ENCODE measurements at regions not wholly inside any gene's neighbourhood (a gene's known extent, or its start where the extent isn't known, plus 50 kb on each side); places are given as distances from the start of the nearest gene placed in this dataset.

DNA sequence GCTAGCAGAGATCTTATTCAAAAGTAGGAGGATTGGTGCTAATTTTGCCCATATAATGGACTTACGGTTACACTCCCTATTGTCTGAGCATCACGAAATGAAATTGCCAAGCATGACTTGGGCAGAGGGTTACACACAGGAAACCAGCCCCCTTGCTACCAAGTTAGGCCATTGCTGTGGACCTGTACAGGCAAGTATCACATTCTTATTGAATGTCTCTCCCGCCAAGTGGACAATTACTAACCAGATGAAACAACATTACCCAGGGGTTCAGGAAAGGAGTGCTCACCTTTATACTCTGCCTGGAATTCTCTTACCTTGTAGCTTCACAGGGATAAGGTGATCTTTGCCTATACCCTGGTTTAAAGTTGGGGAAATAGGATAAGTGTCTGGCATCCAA is 70.6 kb upstream of the TOX3 start (continued):
- TF ChIP-seq, protein P1, sequence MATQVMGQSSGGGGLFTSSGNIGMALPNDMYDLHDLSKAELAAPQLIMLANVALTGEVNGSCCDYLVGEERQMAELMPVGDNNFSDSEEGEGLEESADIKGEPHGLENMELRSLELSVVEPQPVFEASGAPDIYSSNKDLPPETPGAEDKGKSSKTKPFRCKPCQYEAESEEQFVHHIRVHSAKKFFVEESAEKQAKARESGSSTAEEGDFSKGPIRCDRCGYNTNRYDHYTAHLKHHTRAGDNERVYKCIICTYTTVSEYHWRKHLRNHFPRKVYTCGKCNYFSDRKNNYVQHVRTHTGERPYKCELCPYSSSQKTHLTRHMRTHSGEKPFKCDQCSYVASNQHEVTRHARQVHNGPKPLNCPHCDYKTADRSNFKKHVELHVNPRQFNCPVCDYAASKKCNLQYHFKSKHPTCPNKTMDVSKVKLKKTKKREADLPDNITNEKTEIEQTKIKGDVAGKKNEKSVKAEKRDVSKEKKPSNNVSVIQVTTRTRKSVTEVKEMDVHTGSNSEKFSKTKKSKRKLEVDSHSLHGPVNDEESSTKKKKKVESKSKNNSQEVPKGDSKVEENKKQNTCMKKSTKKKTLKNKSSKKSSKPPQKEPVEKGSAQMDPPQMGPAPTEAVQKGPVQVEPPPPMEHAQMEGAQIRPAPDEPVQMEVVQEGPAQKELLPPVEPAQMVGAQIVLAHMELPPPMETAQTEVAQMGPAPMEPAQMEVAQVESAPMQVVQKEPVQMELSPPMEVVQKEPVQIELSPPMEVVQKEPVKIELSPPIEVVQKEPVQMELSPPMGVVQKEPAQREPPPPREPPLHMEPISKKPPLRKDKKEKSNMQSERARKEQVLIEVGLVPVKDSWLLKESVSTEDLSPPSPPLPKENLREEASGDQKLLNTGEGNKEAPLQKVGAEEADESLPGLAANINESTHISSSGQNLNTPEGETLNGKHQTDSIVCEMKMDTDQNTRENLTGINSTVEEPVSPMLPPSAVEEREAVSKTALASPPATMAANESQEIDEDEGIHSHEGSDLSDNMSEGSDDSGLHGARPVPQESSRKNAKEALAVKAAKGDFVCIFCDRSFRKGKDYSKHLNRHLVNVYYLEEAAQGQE (IDR thresholded peaks at IDR 0.05; ENCODE audit: low read depth) = no peak
- no peak for TF ChIP-seq SP1 (IDR thresholded peaks at IDR 0.05; ENCODE audit: low read depth)

DNA sequence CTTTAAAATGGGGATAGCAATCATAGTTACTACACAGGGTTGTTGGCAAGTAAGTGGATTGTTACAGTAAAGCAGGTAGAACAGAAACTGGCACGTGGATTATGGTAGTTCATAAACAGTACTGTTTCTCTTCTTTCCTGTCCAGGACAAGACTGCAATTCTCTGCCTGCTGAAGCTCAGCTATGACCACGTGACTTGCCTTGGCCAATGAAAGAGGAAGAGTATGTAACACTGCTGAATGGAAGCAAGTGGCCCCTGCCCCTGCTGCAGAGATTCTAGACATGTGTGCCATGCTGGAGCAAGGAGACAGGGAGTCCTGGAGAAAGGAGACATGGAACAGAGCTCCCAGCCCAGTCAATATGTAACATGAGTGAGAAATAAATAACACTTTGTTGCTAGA is 66.6 kb upstream of the TOX3 start:
- intact Hi-C loops (cut with micrococcal nuclease) = no loop called here
- no peak overlapping the region for H3K27ac ChIP-seq (ENCODE audit: low read depth, low read length)
- BruUV-seq (replicated peaks) = no TSS peak
- TF ChIP-seq FOSL1 (IDR thresholded peaks at IDR 0.05; ENCODE audit: low read depth) (no peak), EGR1 (IDR thresholded peaks at IDR 0.05; ENCODE audit: low read depth) (no peak), TCF7L2 (IDR thresholded peaks at IDR 0.05; ENCODE audit: borderline replicate concordance, extremely low read depth, insufficient read depth, insufficient read length) (no peak), RAD21 (IDR thresholded peaks at IDR 0.05; ENCODE audit: low read depth) (no peak), ELF1 (IDR thresholded peaks at IDR 0.05; ENCODE audit: borderline replicate concordance, low read depth) (no peak), POLR2AphosphoS5 (IDR thresholded peaks at IDR 0.05; ENCODE audit: low read depth, low read length) (no peak), SIN3A (IDR thresholded peaks at IDR 0.05; ENCODE audit: low read depth) (no peak), EZH2 (IDR thresholded peaks at IDR 0.05) (no peak), CBX3 (IDR thresholded peaks at IDR 0.05; ENCODE audit: low read depth) (no peak), ZNF274 (IDR thresholded peaks at IDR 0.05; ENCODE audit: low read depth, low read length) (no peak), SP1 (IDR thresholded peaks at IDR 0.05; ENCODE audit: low read depth) (no peak), YY1 (IDR thresholded peaks at IDR 0.05; ENCODE audit: extremely low read depth, insufficient replicate concordance, low read depth, low read length) (no peak)
- TF ChIP-seq, protein P2, sequence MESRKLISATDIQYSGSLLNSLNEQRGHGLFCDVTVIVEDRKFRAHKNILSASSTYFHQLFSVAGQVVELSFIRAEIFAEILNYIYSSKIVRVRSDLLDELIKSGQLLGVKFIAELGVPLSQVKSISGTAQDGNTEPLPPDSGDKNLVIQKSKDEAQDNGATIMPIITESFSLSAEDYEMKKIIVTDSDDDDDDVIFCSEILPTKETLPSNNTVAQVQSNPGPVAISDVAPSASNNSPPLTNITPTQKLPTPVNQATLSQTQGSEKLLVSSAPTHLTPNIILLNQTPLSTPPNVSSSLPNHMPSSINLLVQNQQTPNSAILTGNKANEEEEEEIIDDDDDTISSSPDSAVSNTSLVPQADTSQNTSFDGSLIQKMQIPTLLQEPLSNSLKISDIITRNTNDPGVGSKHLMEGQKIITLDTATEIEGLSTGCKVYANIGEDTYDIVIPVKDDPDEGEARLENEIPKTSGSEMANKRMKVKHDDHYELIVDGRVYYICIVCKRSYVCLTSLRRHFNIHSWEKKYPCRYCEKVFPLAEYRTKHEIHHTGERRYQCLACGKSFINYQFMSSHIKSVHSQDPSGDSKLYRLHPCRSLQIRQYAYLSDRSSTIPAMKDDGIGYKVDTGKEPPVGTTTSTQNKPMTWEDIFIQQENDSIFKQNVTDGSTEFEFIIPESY (IDR thresholded peaks at IDR 0.05; ENCODE audit: extremely low read depth, insufficient replicate concordance, low read length) = no peak
- TF ChIP-seq, protein P1 (IDR thresholded peaks at IDR 0.05; ENCODE audit: low read depth) = no peak
- no peak overlapping the region for H3K4me2 ChIP-seq (ENCODE audit: low read length)
- H3K9ac ChIP-seq (ENCODE audit: low read length) = no peak overlapping the region
- H3K36me3 ChIP-seq (ENCODE audit: control insufficient read depth in 1 of 2, insufficient read depth in 2 of 2, low read length in 2 of 2) = no peaks in the 10 kb centered on the region
- H4K20me1 ChIP-seq (ENCODE audit: insufficient read depth) = no peaks in the 10 kb centered on the region
- no peak overlapping the region for H2AFZ ChIP-seq (ENCODE audit: low read depth, low read length, poor library complexity, severe bottlenecking)
- no peaks in the 10 kb centered on the region for H3K79me2 ChIP-seq (ENCODE audit: insufficient read depth, low read length)
- CTCF ChIA-PET = no interaction called here
- POLR2A ChIA-PET = no interaction called here
- H3K9me2 ChIP-seq (ENCODE audit: insufficient read depth) = no peaks in the 10 kb centered on the region
- H3K4me1 ChIP-seq (ENCODE audit: control insufficient read depth in 1 of 2, insufficient read depth in 2 of 2, low read length in 2 of 2) = no peaks in the 10 kb centered on the region
- H3K9me3 ChIP-seq (ENCODE audit: control insufficient read depth in 1 of 2, insufficient read depth in 1 of 2, low read depth in 1 of 2, low read length in 2 of 2) = no peaks in the 10 kb centered on the region
- H3K4me3 ChIP-seq (replicated peaks in 1 of 2; ENCODE audit: low read depth in 1 of 2, low read length in 2 of 2) = no peak overlapping the region
- no peak for ATAC-seq
- RAD21 ChIA-PET (ENCODE audit: low non-redundant PET in 1 of 2, low total read pairs in 2 of 2, uncharacterized antibody in 2 of 2, unreplicated experiment in 2 of 2) = no interaction called here
- no peaks in the 10 kb centered on the region for H3K27me3 ChIP-seq (ENCODE audit: insufficient read depth, low read length)
- no peak for DNase-seq (ENCODE audit: low read depth, low spot score)

Measured in HCT116 (cell line).